Erythroblast (primary cell): ENCODE measurements at regions not wholly inside any gene's neighbourhood (a gene's known extent, or its start where the extent isn't known, plus 50 kb on each side); places are given as distances from the start of the nearest gene placed in this dataset.

Source experiments
- GATA1 ChIP-seq: IDR thresholded peaks from 2 replicates; pipeline ENCODE4 v1.6.1; 2011; ENCODE audit warnings: low read depth, mild to moderate bottlenecking, control low read depth, low read length, moderate library complexity
- POLR2A ChIP-seq: IDR thresholded peaks from 2 replicates; pipeline ENCODE4 v1.6.1; 2011; ENCODE audit warnings: mild to moderate bottlenecking, low read length

- no peak for TF ChIP-seq POLR2A
- TF ChIP-seq GATA1, result no peak
These were observed 80.2 kb upstream of the CDKN3 start for GRCh38 chr14:54316652-54317051.
